ENCODE measurements at regions not wholly inside any gene's neighbourhood (a gene's known extent, or its start where the extent isn't known, plus 50 kb on each side); places are given as distances from the start of the nearest gene placed in this dataset.

GRCh38 chr1:163845279-163845678, 523.5 kb downstream of the NUF2 start:
- 40 to 42% methylated on average over 3 of the region's 3 CpGs for WGBS, 2 donors
- Histone ChIP-seq H3K27ac (no peak overlapping the region), H3K27me3 (no peaks in the 10 kb centered on the region), H3K9me3 (no peaks in the 10 kb centered on the region), H3K4me1 (no peaks in the 10 kb centered on the region), H3K4me3 (no peak overlapping the region), H3K36me3 (ENCODE audit: low read depth, missing control alignments) (no peaks in the 10 kb centered on the region)
- intact Hi-C loops (cut with DNase I; ENCODE audit: low total_unique reads) = no loop called here
- no peak for DNase-seq
- TF ChIP-seq POLR2A (IDR thresholded peaks at IDR 0.05) (no peak), CTCF (IDR thresholded peaks at IDR 0.05) (no peak)

- H3K27ac ChIP-seq = no peak overlapping the region
- H3K4me3 ChIP-seq = no peak overlapping the region
- H3K36me3 ChIP-seq (ENCODE audit: low read depth, missing control alignments) = no peaks in the 10 kb centered on the region
- DNase-seq = no peak
- no peaks in the 10 kb centered on the region for H3K4me1 ChIP-seq
- no peaks in the 10 kb centered on the region for H3K9me3 ChIP-seq
- H3K27me3 ChIP-seq = no peaks in the 10 kb centered on the region
- no peak for TF ChIP-seq POLR2A (IDR thresholded peaks at IDR 0.05)
- no peak for TF ChIP-seq CTCF (IDR thresholded peaks at IDR 0.05)
- 81 to 87% methylated on average over 6 of the region's 6 CpGs for WGBS, 2 donors
- intact Hi-C loops (cut with DNase I; ENCODE audit: low total_unique reads) = no loop called here
Observed at GRCh38 chr1:163863731-163864130, 542.0 kb downstream of the NUF2 start.

GRCh38 chr1:163864207-163864606, 542.5 kb downstream of the NUF2 start:
- 50% methylated on average over 1 of the region's 1 CpG for WGBS, 2 donors
- DNase-seq = no peak
- Histone ChIP-seq H3K4me1 (no peaks in the 10 kb centered on the region), H3K27ac (no peak overlapping the region), H3K9me3 (no peaks in the 10 kb centered on the region), H3K27me3 (no peaks in the 10 kb centered on the region), H3K4me3 (no peak overlapping the region), H3K36me3 (ENCODE audit: low read depth, missing control alignments) (no peaks in the 10 kb centered on the region)
- TF ChIP-seq POLR2A (IDR thresholded peaks at IDR 0.05) (no peak), CTCF (IDR thresholded peaks at IDR 0.05) (no peak)
- intact Hi-C loops (cut with DNase I; ENCODE audit: low total_unique reads) = no loop called here

- Histone ChIP-seq H3K4me1 (no peaks in the 10 kb centered on the region), H3K36me3 (ENCODE audit: low read depth, missing control alignments) (no peaks in the 10 kb centered on the region), H3K4me3 (no peak overlapping the region), H3K9me3 (no peaks in the 10 kb centered on the region), H3K27ac (no peak overlapping the region), H3K27me3 (no peaks in the 10 kb centered on the region)
- DNase-seq = no peak
- 79 to 81% methylated on average over 2 of the region's 2 CpGs for WGBS, 2 donors
- TF ChIP-seq CTCF (IDR thresholded peaks at IDR 0.05) (no peak), POLR2A (IDR thresholded peaks at IDR 0.05) (no peak)
- intact Hi-C loops (cut with DNase I; ENCODE audit: low total_unique reads) = no loop called here
Observed at GRCh38 chr1:163866564-163866963, 544.8 kb downstream of the NUF2 start.

- TF ChIP-seq POLR2A (IDR thresholded peaks at IDR 0.05) = no peak
- DNase-seq = no peak
- Histone ChIP-seq H3K27me3 (no peaks in the 10 kb centered on the region), H3K4me1 (no peaks in the 10 kb centered on the region), H3K9me3 (no peaks in the 10 kb centered on the region), H3K4me3 (no peak overlapping the region), H3K36me3 (ENCODE audit: low read depth, missing control alignments) (no peaks in the 10 kb centered on the region), H3K27ac (no peak overlapping the region)
- intact Hi-C loops (cut with DNase I; ENCODE audit: low total_unique reads) = no loop called here
- WGBS, 2 donors = 72 to 76% methylated on average over 2 of the region's 2 CpGs
Observed at GRCh38 chr1:163870666-163871065, 548.9 kb downstream of the NUF2 start.

Data from testis (tissue), 2 donors.